ELF-1 (cell line): ENCODE measurements at regions not wholly inside any gene's neighbourhood (a gene's known extent, or its start where the extent isn't known, plus 50 kb on each side); places are given as distances from the start of the nearest gene placed in this dataset.
"Not testable (repeated sequence)": the region's sequence is repeated elsewhere in the genome, so short reads cannot be mapped to it uniquely, and the experiment has no call there.

Experiments used
- DNase-seq: peaks from one replicate; pipeline ENCODE4 v3.0.0-alpha.2; 2016; ENCODE audit warnings: low read depth, low spot score

- DNase-seq, result no peak
These were observed 276.8 kb downstream of the ASXL3 start for GRCh38 chr18:33854827-33855139.

GRCh38 chr18:33854086-33854826, 276.2 kb downstream of the ASXL3 start:
- DNase-seq, result no peak

GRCh38 chr18:33853187-33853586, 275.2 kb downstream of the ASXL3 start:
- DNase-seq, result no peak

GRCh38 chr18:33851546-33852078, 273.6 kb downstream of the ASXL3 start:
- DNase-seq, result no peak

- no peak for DNase-seq
These were observed 271.7 kb downstream of the ASXL3 start for GRCh38 chr18:33849731-33850130.

- DNase-seq, result no peak
These were observed 266.2 kb downstream of the ASXL3 start for GRCh38 chr18:33844232-33844631.

- peak; percentile 4 for DNase-seq
These were observed 263.4 kb downstream of the ASXL3 start for GRCh38 chr18:33841221-33841967.

GRCh38 chr18:33840212-33840593, 262.2 kb downstream of the ASXL3 start:
- DNase-seq, result no peak

GRCh38 chr18:33839452-33840211, 261.6 kb downstream of the ASXL3 start:
- DNase-seq, result peak; percentile 15

- no peak for DNase-seq
These were observed 260.0 kb downstream of the ASXL3 start for GRCh38 chr18:33838054-33838453.

- DNase-seq, result peak; percentile 10
These were observed 259.2 kb downstream of the ASXL3 start for GRCh38 chr18:33837191-33837590.

GRCh38 chr18:33836564-33836963, 258.5 kb downstream of the ASXL3 start:
- DNase-seq, result no peak

- no peak for DNase-seq
These were observed 257.4 kb downstream of the ASXL3 start for GRCh38 chr18:33835419-33835818.

- no peak for DNase-seq
These were observed 255.8 kb downstream of the ASXL3 start for GRCh38 chr18:33833842-33834241.

GRCh38 chr18:33831424-33831823, 253.4 kb downstream of the ASXL3 start:
- DNase-seq, result no peak

- no peak for DNase-seq
These were observed 252.2 kb downstream of the ASXL3 start for GRCh38 chr18:33830213-33830612.

- DNase-seq, result no peak
These were observed 250.9 kb downstream of the ASXL3 start for GRCh38 chr18:33828949-33829348.

- no peak for DNase-seq
These were observed 248.1 kb downstream of the ASXL3 start for GRCh38 chr18:33826151-33826550.

- DNase-seq, result no peak
These were observed 243.5 kb downstream of the ASXL3 start for GRCh38 chr18:33821503-33821902.

- peak; percentile 3 for DNase-seq
These were observed 242.7 kb downstream of the ASXL3 start for GRCh38 chr18:33820517-33821371.

- DNase-seq, result not testable (repeated sequence)
These were observed 241.8 kb downstream of the ASXL3 start for GRCh38 chr18:33819692-33820343.
